ENCODE measurements at regions not wholly inside any gene's neighbourhood (a gene's known extent, or its start where the extent isn't known, plus 50 kb on each side); places are given as distances from the start of the nearest gene placed in this dataset.

- H3K36me3 ChIP-seq: no peaks in the 10 kb centered on the region
- H3K27me3 ChIP-seq: no peaks in the 10 kb centered on the region
- H3K27ac ChIP-seq: no peak overlapping the region
- H3K4me1 ChIP-seq: no peaks in the 10 kb centered on the region
- no peak for DNase-seq (ENCODE audit: low spot score)
- H3K9me3 ChIP-seq: no peaks in the 10 kb centered on the region
- no peak for TF ChIP-seq CTCF (IDR thresholded peaks at IDR 0.05)
- no peak overlapping the region for H3K4me3 ChIP-seq
Observed at GRCh38 chr11:127624306-127624856, 623.8 kb upstream of the KIRREL3 start.

GRCh38 chr11:127622686-127623085 lies 622.1 kb upstream of the KIRREL3 start:
- no peaks in the 10 kb centered on the region for H3K4me1 ChIP-seq
- no peak for TF ChIP-seq CTCF (IDR thresholded peaks at IDR 0.05)
- DNase-seq (ENCODE audit: low spot score): no peak

GRCh38 chr11:127620671-127621070 lies 620.1 kb upstream of the KIRREL3 start:
- Histone ChIP-seq H3K4me1 (no peaks in the 10 kb centered on the region), H3K36me3 (no peaks in the 10 kb centered on the region)

More at GRCh38 chr11:127622686-127623085, 622.1 kb upstream of the KIRREL3 start:
- H3K27ac ChIP-seq: no peak overlapping the region
- no peaks in the 10 kb centered on the region for H3K27me3 ChIP-seq
- H3K36me3 ChIP-seq: no peaks in the 10 kb centered on the region
- no peaks in the 10 kb centered on the region for H3K9me3 ChIP-seq
- no peak overlapping the region for H3K4me3 ChIP-seq

GRCh38 chr11:127619946-127620345 lies 619.4 kb upstream of the KIRREL3 start:
- Histone ChIP-seq H3K4me1 (no peaks in the 10 kb centered on the region), H3K27me3 (no peaks in the 10 kb centered on the region), H3K27ac (no peak overlapping the region), H3K4me3 (no peak overlapping the region), H3K9me3 (no peaks in the 10 kb centered on the region), H3K36me3 (no peaks in the 10 kb centered on the region)
- no peak for TF ChIP-seq CTCF (IDR thresholded peaks at IDR 0.05)
- DNase-seq (ENCODE audit: low spot score): no peak

More at GRCh38 chr11:127620671-127621070, 620.1 kb upstream of the KIRREL3 start:
- Histone ChIP-seq H3K27me3 (no peaks in the 10 kb centered on the region), H3K9me3 (no peaks in the 10 kb centered on the region), H3K27ac (no peak overlapping the region), H3K4me3 (no peak overlapping the region)
- TF ChIP-seq CTCF (IDR thresholded peaks at IDR 0.05): no peak
- no peak for DNase-seq (ENCODE audit: low spot score)

- Histone ChIP-seq H3K27ac (no peak overlapping the region), H3K27me3 (no peaks in the 10 kb centered on the region), H3K36me3 (no peaks in the 10 kb centered on the region), H3K4me1 (no peaks in the 10 kb centered on the region), H3K9me3 (no peaks in the 10 kb centered on the region), H3K4me3 (no peak overlapping the region)
- no peak for TF ChIP-seq CTCF (IDR thresholded peaks at IDR 0.05)
- no peak for DNase-seq (ENCODE audit: low spot score)
Observed at GRCh38 chr11:127618721-127619120, 618.2 kb upstream of the KIRREL3 start.

- no peak for TF ChIP-seq CTCF (IDR thresholded peaks at IDR 0.05)
- H3K4me3 ChIP-seq: no peak overlapping the region
- H3K27ac ChIP-seq: no peak overlapping the region
- H3K27me3 ChIP-seq: no peaks in the 10 kb centered on the region
- H3K9me3 ChIP-seq: no peaks in the 10 kb centered on the region
- no peak for DNase-seq (ENCODE audit: low spot score)
- no peaks in the 10 kb centered on the region for H3K4me1 ChIP-seq
- no peaks in the 10 kb centered on the region for H3K36me3 ChIP-seq
Observed at GRCh38 chr11:127616158-127616557, 615.6 kb upstream of the KIRREL3 start.

Data from right atrium auricular region (tissue), 2 donors.